HEK293 (cell line): ENCODE measurements at regions not wholly inside any gene's neighbourhood (a gene's known extent, or its start where the extent isn't known, plus 50 kb on each side); places are given as distances from the start of the nearest gene placed in this dataset.

Experiments used
- CTCF ChIA-PET: fragments of 350-600 bp; formaldehyde crosslinking; extraction: SDS; loops from one replicate; lab custom pipeline; 2021; ENCODE audit warnings: antibody characterized with exemption; lab: Yijun Ruan, JAX
- POLR2A ChIA-PET: fragments of 300-600 bp; formaldehyde crosslinking; extraction: SDS; loops from one replicate; lab custom pipeline; 2020; ENCODE audit warnings: antibody characterized with exemption, inconsistent platforms; lab: Yijun Ruan, JAX
- H3K27ac ChIP-seq: fragments of 200-500 bp; sonication (Bioruptor generic); 2 replicates; pipeline ENCODE4 v1.5.1; 2014; ENCODE audit warnings: low read depth, low read length, control low read depth, inconsistent platforms; ENCODE audit errors: extremely low read depth
- H3K36me3 ChIP-seq, 2 experiments: fragments of 200-500 bp in 1 of 2; sonication (Bioruptor generic) in 1 of 2; 1 replicate in 1 of 2; 2 replicates in 1 of 2; pipeline ENCODE4 v1.5.1; 2014 to 2017; ENCODE audit warnings: inconsistent platforms in 2 of 2, low read length in 2 of 2; ENCODE audit not compliant: control insufficient read depth in 2 of 2, insufficient read depth in 1 of 2
- H3K4me1 ChIP-seq: fragments of 200-500 bp; sonication (Bioruptor generic); 2 replicates; pipeline ENCODE4 v1.5.1; 2014; ENCODE audit warnings: mild to moderate bottlenecking, low read length, inconsistent platforms; ENCODE audit not compliant: control insufficient read depth, insufficient read depth
- H3K4me3 ChIP-seq: 2 replicates; pipeline ENCODE4 v1.5.1; 2011; ENCODE audit warnings: low read depth, mild to moderate bottlenecking, control low read depth, low read length, moderate library complexity
- H3K9me3 ChIP-seq: fragments of 200-500 bp; sonication (Bioruptor generic); 2 replicates; pipeline ENCODE4 v1.5.1; 2014; ENCODE audit warnings: low read depth, low read length, inconsistent platforms; ENCODE audit not compliant: control insufficient read depth, insufficient read depth
- GLI4 ChIP-seq: fragments of 450-650 bp; formaldehyde crosslinking; IDR thresholded peaks from 2 replicates; pipeline ENCODE4 v1.5.1; 2016; ENCODE audit warnings: missing biosample characterization, missing genetic modification characterization
- HOXC10 ChIP-seq: sonication (generic); formaldehyde crosslinking; IDR thresholded peaks from 2 replicates; pipeline ENCODE4 v1.8.1; 2023; ENCODE audit warnings: mild to moderate bottlenecking, missing genetic modification reagents
- KLF10 ChIP-seq: fragments of 450-650 bp; IDR thresholded peaks from 2 replicates; pipeline ENCODE4 v1.5.1; 2018; ENCODE audit warnings: missing biosample characterization, mild to moderate bottlenecking, missing genetic modification characterization
- KLF16 ChIP-seq: fragments of 450-650 bp; formaldehyde crosslinking; IDR thresholded peaks from 2 replicates; pipeline ENCODE4 v1.5.1; 2017; ENCODE audit warnings: missing biosample characterization, missing genetic modification characterization
- KLF8 ChIP-seq: fragments of 450-650 bp; formaldehyde crosslinking; IDR thresholded peaks from 2 replicates; pipeline ENCODE4 v1.5.1; 2016; ENCODE audit warnings: missing biosample characterization, missing genetic modification characterization
- OSR2 ChIP-seq: fragments of 450-650 bp; formaldehyde crosslinking; IDR thresholded peaks from 2 replicates; pipeline ENCODE4 v1.5.1; 2016; ENCODE audit warnings: missing biosample characterization, missing genetic modification characterization
- SP3 ChIP-seq: fragments of 450-650 bp; formaldehyde crosslinking; IDR thresholded peaks from 2 replicates; pipeline ENCODE4 v1.5.1; 2016; ENCODE audit warnings: missing biosample characterization, missing genetic modification characterization
- ZBTB10 ChIP-seq: fragments of 450-650 bp; formaldehyde crosslinking; IDR thresholded peaks from 2 replicates; pipeline ENCODE4 v1.5.1; 2016; ENCODE audit warnings: missing biosample characterization, missing genetic modification characterization
- ZBTB20 ChIP-seq: fragments of 450-650 bp; formaldehyde crosslinking; IDR thresholded peaks from 2 replicates; pipeline ENCODE4 v1.5.1; 2016; ENCODE audit warnings: missing biosample characterization, missing genetic modification characterization
- ZBTB49 ChIP-seq: fragments of 450-650 bp; formaldehyde crosslinking; IDR thresholded peaks from 2 replicates; pipeline ENCODE4 v1.5.1; 2016; ENCODE audit warnings: missing biosample characterization, missing genetic modification characterization, low read depth
- ZBTB7A ChIP-seq: fragments of 450-650 bp; formaldehyde crosslinking; IDR thresholded peaks from 2 replicates; pipeline ENCODE4 v1.5.1; 2016; ENCODE audit warnings: low read depth, missing biosample characterization, missing genetic modification characterization
- ZBTB8A ChIP-seq: fragments of 450-650 bp; formaldehyde crosslinking; IDR thresholded peaks from 2 replicates; pipeline ENCODE4 v1.5.1; 2016; ENCODE audit warnings: missing biosample characterization, missing genetic modification characterization
- ZNF10 ChIP-seq: fragments of 450-650 bp; formaldehyde crosslinking; IDR thresholded peaks from 2 replicates; pipeline ENCODE4 v1.5.1; 2017; ENCODE audit warnings: missing biosample characterization, missing genetic modification characterization
- ZNF174 ChIP-seq: fragments of 450-650 bp; formaldehyde crosslinking; IDR thresholded peaks from 2 replicates; pipeline ENCODE4 v1.5.0; 2017; ENCODE audit warnings: missing biosample characterization, mild to moderate bottlenecking, missing genetic modification characterization
- ZNF175 ChIP-seq: fragments of 450-650 bp; formaldehyde crosslinking; IDR thresholded peaks from 2 replicates; pipeline ENCODE4 v1.5.1; 2016; ENCODE audit warnings: missing biosample characterization, missing genetic modification characterization
- ZNF184 ChIP-seq: fragments of 450-650 bp; IDR thresholded peaks from 2 replicates; pipeline ENCODE4 v1.5.1; 2018; ENCODE audit warnings: missing biosample characterization, mild to moderate bottlenecking, missing genetic modification characterization
- ZNF211 ChIP-seq: fragments of 450-650 bp; formaldehyde crosslinking; IDR thresholded peaks from 2 replicates; pipeline ENCODE4 v1.5.1; 2016; ENCODE audit warnings: low read depth, missing biosample characterization, missing genetic modification characterization
- ZNF23 ChIP-seq: fragments of 450-650 bp; formaldehyde crosslinking; IDR thresholded peaks from 2 replicates; pipeline ENCODE4 v1.5.1; 2016; ENCODE audit warnings: missing biosample characterization, missing genetic modification characterization, borderline replicate concordance
- ZNF266 ChIP-seq: fragments of 450-650 bp; formaldehyde crosslinking; IDR thresholded peaks from 2 replicates; pipeline ENCODE4 v1.5.1; 2016; ENCODE audit warnings: missing biosample characterization, missing genetic modification characterization, low read depth
- ZNF274 ChIP-seq, 2 experiments: fragments of 200-500 bp in 1 of 2; fragments of 450-650 bp in 1 of 2; sonication (Bioruptor generic) in 1 of 2; formaldehyde crosslinking in 1 of 2; IDR thresholded peaks; 2 replicates each; pipeline versions ENCODE4 v1.5.1 to v1.6.1; 2014 to 2016; ENCODE audit warnings: borderline replicate concordance in 1 of 2, inconsistent platforms in 1 of 2, low read length in 1 of 2, missing biosample characterization in 1 of 2, missing genetic modification characterization in 1 of 2
- ZNF404 ChIP-seq: fragments of 450-650 bp; formaldehyde crosslinking; IDR thresholded peaks from 2 replicates; pipeline ENCODE4 v1.5.1; 2017; ENCODE audit warnings: missing biosample characterization, missing genetic modification characterization
- ZNF449 ChIP-seq: fragments of 450-650 bp; formaldehyde crosslinking; IDR thresholded peaks from 2 replicates; pipeline ENCODE4 v1.5.1; 2017; ENCODE audit warnings: missing biosample characterization, mild to moderate bottlenecking, missing genetic modification characterization, moderate library complexity
- ZNF488 ChIP-seq: fragments of 450-650 bp; formaldehyde crosslinking; IDR thresholded peaks from 2 replicates; pipeline ENCODE4 v1.5.1; 2016; ENCODE audit warnings: missing biosample characterization, missing genetic modification characterization
- ZNF555 ChIP-seq: fragments of 450-650 bp; formaldehyde crosslinking; conservative IDR thresholded peaks from 2 replicates; pipeline ENCODE4 v1.5.1; 2017; ENCODE audit warnings: missing biosample characterization, mild to moderate bottlenecking, missing genetic modification characterization, inconsistent platforms
- ZNF561 ChIP-seq: fragments of 450-650 bp; IDR thresholded peaks from 2 replicates; pipeline ENCODE4 v1.5.1; 2018; ENCODE audit warnings: missing biosample characterization, missing genetic modification characterization, borderline replicate concordance
- ZNF76 ChIP-seq: fragments of 450-650 bp; formaldehyde crosslinking; IDR thresholded peaks from 2 replicates; pipeline ENCODE4; 2016; ENCODE audit warnings: low read depth, missing biosample characterization, missing genetic modification characterization, borderline replicate concordance
- ZNF791 ChIP-seq: fragments of 450-650 bp; formaldehyde crosslinking; IDR thresholded peaks from 2 replicates; pipeline ENCODE4 v1.5.1; 2016; ENCODE audit warnings: missing biosample characterization, missing genetic modification characterization
- ZNF792 ChIP-seq: fragments of 450-650 bp; formaldehyde crosslinking; IDR thresholded peaks from 2 replicates; pipeline ENCODE4 v1.5.1; 2016; ENCODE audit warnings: missing biosample characterization, missing genetic modification characterization
- ZSCAN16 ChIP-seq: fragments of 450-650 bp; formaldehyde crosslinking; IDR thresholded peaks from 2 replicates; pipeline ENCODE4 v1.5.1; 2016; ENCODE audit warnings: missing biosample characterization, missing genetic modification characterization

DNA sequence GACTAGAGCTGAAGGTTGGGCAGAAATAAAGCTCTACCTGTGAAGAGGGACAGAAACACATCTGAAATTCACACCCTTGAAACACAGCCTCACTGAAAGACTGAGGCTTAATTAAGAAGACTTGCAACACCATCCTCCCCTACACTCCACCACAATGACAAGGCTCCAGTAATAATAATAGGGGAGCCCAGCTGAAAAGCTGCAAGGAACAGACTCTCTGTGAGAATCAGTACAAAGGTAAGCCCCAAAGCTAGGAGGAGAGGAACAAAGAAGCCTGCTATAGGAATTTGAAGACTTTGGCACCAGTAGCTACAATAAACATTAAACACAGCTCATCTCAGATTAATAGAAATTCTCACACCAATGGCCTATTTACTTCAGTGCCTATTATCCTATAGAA is 176.9 kb downstream of the FAT3 start:
- Histone ChIP-seq H3K36me3 (no peaks in the 10 kb centered on the region), H3K27ac (no peak overlapping the region), H3K4me3 (no peak overlapping the region)
- TF ChIP-seq ZNF266 (no peak), OSR2 (tag by site-specific recombination) (no peak), KLF10 (tag by site-specific recombination) (no peak), ZBTB49 (no peak), ZNF561 (tag by site-specific recombination) (no peak), SP3 (tag by site-specific recombination) (no peak), ZNF10 (tag by site-specific recombination) (no peak), ZSCAN16 (tag by site-specific recombination) (no peak), ZBTB8A (tag by site-specific recombination) (no peak), ZNF404 (no peak), ZNF791 (tag by site-specific recombination) (no peak), ZBTB10 (tag by site-specific recombination) (no peak), ZNF175 (tag by site-specific recombination) (no peak)
- TF ChIP-seq, all 188 proteins: peak for 0
- ChIA-PET CTCF (interaction anchor here (0.6 kb wide), 1 partner anchor 109 kb away, joined by 5 read pairs; no protein-coding TSS in a partner anchor), POLR2A (no interaction called here)
- Histone ChIP-seq H3K9me3 (no peaks in the 10 kb centered on the region), H3K4me1 (0 out of 2 replicates have a peak, but pooled peaks cover 2% of the 10 kb centered on the region)

GRCh38 chr11:92406472-92406871 is 181.9 kb downstream of the FAT3 start:
- peaks cover 11% of the 10 kb centered on the region for H3K4me1 ChIP-seq
- H3K36me3 ChIP-seq: no peaks in the 10 kb centered on the region
- no peak overlapping the region for H3K27ac ChIP-seq
- ChIA-PET POLR2A (no interaction called here), CTCF (no interaction called here)
- H3K9me3 ChIP-seq: no peaks in the 10 kb centered on the region
- H3K4me3 ChIP-seq: no peak overlapping the region
- TF ChIP-seq ZNF23 (no peak), ZNF76 (tag by site-specific recombination) (no peak), ZBTB20 (tag by site-specific recombination) (no peak), ZNF449 (tag by site-specific recombination) (no peak), ZNF184 (tag by site-specific recombination) (no peak), KLF16 (tag by site-specific recombination) (no peak), ZNF266 (no peak), ZNF555 (tag by site-specific recombination) (no peak), KLF8 (no peak), ZBTB7A (tag by site-specific recombination) (no peak), ZNF488 (tag by site-specific recombination) (no peak), ZNF174 (tag by site-specific recombination) (no peak), HOXC10 (CRISPR knock-in tag) (no peak), GLI4 (tag by site-specific recombination) (no peak), ZNF792 (tag by site-specific recombination) (no peak), ZNF211 (tag by site-specific recombination) (no peak), ZNF274 (IDR thresholded peaks at IDR 0.05; ENCODE audit: low read length) (no peak), ZNF274 (tag by site-specific recombination; IDR thresholded peaks at IDR 0.05; ENCODE audit: borderline replicate concordance) (no peak)
